PC-3 (cell line): ENCODE measurements at regions not wholly inside any gene's neighbourhood (a gene's known extent, or its start where the extent isn't known, plus 50 kb on each side); places are given as distances from the start of the nearest gene placed in this dataset.

Experiments
- ATAC-seq: fragments of 200-7000 bp; cut with Tn5 transposase; 2 replicates; pipeline ENCODE4 v1.9.1; 2020; ENCODE audit warnings: mild to moderate bottlenecking, moderate library complexity
- BruUV-seq: library from RNA; stranded (reverse); fragments of 400-500 nt; replicated peaks from 2 replicates; lab custom pipeline; 2021; lab: Mats Ljungman, UMichigan
- CTCF ChIA-PET: fragments of 300-600 bp; sonication (Branson Sonifier 250); formaldehyde crosslinking; loops from one replicate; lab custom pipeline; 2022; ENCODE audit warnings: antibody characterized with exemption; lab: Charles Lee
- POLR2A ChIA-PET: fragments of 300-600 bp; sonication (Branson Sonifier 250); formaldehyde crosslinking; loops from one replicate; lab custom pipeline; 2022; ENCODE audit warnings: antibody characterized with exemption; ENCODE audit not compliant: unreplicated experiment; lab: Charles Lee
- DNase-seq: peaks from one replicate; pipeline ENCODE4 v3.0.0-alpha.2; 2015
- H2AFZ ChIP-seq: fragments of 300-600 bp; sonication (generic); 2 replicates; pipeline ENCODE4 v1.6.0; 2016; ENCODE audit warnings: antibody characterized with exemption, low read length
- H3F3A ChIP-seq: fragments of 300-600 bp; sonication (generic); one replicate; pipeline ENCODE4 v1.6.0; 2017; ENCODE audit warnings: antibody characterized with exemption, low read length, control low read depth, mild to moderate bottlenecking; ENCODE audit not compliant: unreplicated experiment
- H3K27ac ChIP-seq: fragments of 300-600 bp; sonication (generic); 2 replicates; pipeline ENCODE4 v1.5.1; 2016; ENCODE audit warnings: mild to moderate bottlenecking, low read length
- H3K27me3 ChIP-seq: fragments of 300-600 bp; sonication (generic); 2 replicates; pipeline ENCODE4 v1.6.1; 2016; ENCODE audit warnings: low read length, mixed read lengths
- H3K36me3 ChIP-seq: fragments of 300-600 bp; sonication (generic); 2 replicates; pipeline ENCODE4 v1.6.1; 2016; ENCODE audit warnings: low read depth, mixed run types, low read length, mixed read lengths
- H3K4me1 ChIP-seq: fragments of 300-600 bp; sonication (generic); 2 replicates; pipeline ENCODE4 v1.5.1; 2016; ENCODE audit warnings: low read length; ENCODE audit not compliant: insufficient read depth
- H3K4me2 ChIP-seq: fragments of 300-600 bp; sonication (generic); 2 replicates; pipeline ENCODE4 v1.6.0; 2016; ENCODE audit warnings: low read length
- H3K4me3 ChIP-seq: fragments of 300-600 bp; sonication (generic); 2 replicates; pipeline ENCODE4 v1.5.1; 2016; ENCODE audit warnings: mild to moderate bottlenecking, low read length, mixed read lengths
- H3K79me2 ChIP-seq: fragments of 300-600 bp; sonication (generic); 2 replicates; pipeline ENCODE4 v1.6.1; 2017; ENCODE audit warnings: low read length, mixed read lengths
- H3K9ac ChIP-seq: fragments of 300-600 bp; sonication (generic); 2 replicates; pipeline ENCODE4 v1.6.0; 2016; ENCODE audit warnings: mild to moderate bottlenecking, low read length
- H3K9me2 ChIP-seq: fragments of 300-600 bp; sonication (generic); replicated peaks from 2 replicates; pipeline ENCODE4 v1.6.1; 2016; ENCODE audit warnings: mixed run types, low read length, mixed read lengths
- H3K9me3 ChIP-seq: fragments of 300-600 bp; sonication (generic); 2 replicates; pipeline ENCODE4 v1.6.1; 2016; ENCODE audit warnings: low read length, mixed read lengths
- H4K20me1 ChIP-seq: fragments of 300-600 bp; sonication (generic); 2 replicates; pipeline ENCODE4 v1.6.1; 2016; ENCODE audit warnings: low read length, mixed read lengths
- CTCF ChIP-seq: fragments of 300-600 bp; sonication (generic); conservative IDR thresholded peaks from 2 replicates; pipeline ENCODE4 v1.5.1; 2017; ENCODE audit warnings: antibody characterized with exemption, low read depth, mild to moderate bottlenecking, low read length
- EZH2 ChIP-seq: fragments of 300-600 bp; sonication (generic); IDR thresholded peaks from one replicate; pipeline ENCODE4 v1.6.1; 2017; ENCODE audit warnings: antibody characterized with exemption, mild to moderate bottlenecking, low read length; ENCODE audit not compliant: unreplicated experiment
- EZH2phosphoT487 ChIP-seq: fragments of 300-600 bp; sonication (generic); IDR thresholded peaks from 2 replicates; pipeline ENCODE4 v1.6.1; 2018; ENCODE audit warnings: mild to moderate bottlenecking, antibody characterized with exemption, low read length, borderline replicate concordance
- intact Hi-C: fragments of 100-400 bp; cut with micrococcal nuclease; formaldehyde crosslinking; loops from 2 replicates; pipeline ENCODE4 v1.9.0; 2023

DNA sequence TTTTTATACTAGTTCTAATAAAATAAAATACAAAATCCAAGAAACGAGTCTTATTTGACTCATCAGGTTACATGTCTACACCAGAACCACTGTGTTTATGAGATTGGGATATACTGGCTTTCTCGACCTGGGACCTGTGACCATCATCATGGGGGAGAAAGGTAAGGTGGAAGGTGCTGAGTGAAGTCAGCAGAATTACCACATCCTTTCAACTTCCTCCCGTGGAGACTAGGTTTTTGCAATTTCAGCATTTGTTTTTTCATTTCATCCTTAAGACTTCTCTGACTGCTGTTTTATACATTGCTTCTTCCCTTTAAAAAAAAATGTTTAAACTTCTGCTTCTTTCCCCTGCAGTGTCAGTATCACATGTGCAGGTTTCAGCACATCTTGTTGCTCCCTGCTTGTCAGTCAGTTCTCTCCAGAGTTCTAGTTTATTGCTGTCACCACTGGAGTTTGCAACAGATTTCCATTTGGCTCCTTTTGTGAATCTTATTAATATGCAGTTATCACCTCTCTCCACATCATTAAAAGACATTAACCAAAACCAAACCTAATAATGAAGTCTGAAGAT is 60.4 kb upstream of the HAO2 start:
- H3K4me2 ChIP-seq: no peak overlapping the region
- H3F3A ChIP-seq: no peaks in the 10 kb centered on the region
- no peak for ATAC-seq
- TF ChIP-seq CTCF (no peak), EZH2phosphoT487 (no peak), EZH2 (no peak)
- H3K9me3 ChIP-seq: no peaks in the 10 kb centered on the region
- BruUV-seq: no TSS peak
- no peak overlapping the region for H3K9ac ChIP-seq
- H3K9me2 ChIP-seq: no peaks in the 10 kb centered on the region
- H3K4me1 ChIP-seq: no peaks in the 10 kb centered on the region
- intact Hi-C loops: no loop called here
- H2AFZ ChIP-seq: no peak overlapping the region
- H3K36me3 ChIP-seq: no peaks in the 10 kb centered on the region
- H3K27me3 ChIP-seq: peaks cover 74% of the 10 kb centered on the region
- DNase-seq: no peak
- CTCF ChIA-PET: no interaction called here
- no peaks in the 10 kb centered on the region for H3K79me2 ChIP-seq
- no peak overlapping the region for H3K4me3 ChIP-seq
- no peak overlapping the region for H3K27ac ChIP-seq
- POLR2A ChIA-PET: interaction anchor here (0.7 kb wide), 1 partner anchor 167 kb away, joined by 4 read pairs; no protein-coding TSS in a partner anchor
- H4K20me1 ChIP-seq: no peaks in the 10 kb centered on the region

GRCh38 chr1:119308806-119309205 is 59.8 kb upstream of the HAO2 start:
- intact Hi-C loops: no loop called here
- Histone ChIP-seq H3K79me2 (no peaks in the 10 kb centered on the region), H3F3A (no peaks in the 10 kb centered on the region), H3K9ac (no peak overlapping the region), H3K9me3 (no peaks in the 10 kb centered on the region), H3K4me1 (no peaks in the 10 kb centered on the region), H3K4me3 (no peak overlapping the region), H3K4me2 (no peak overlapping the region), H3K27ac (no peak overlapping the region), H3K27me3 (peaks cover 73% of the 10 kb centered on the region), H2AFZ (no peak overlapping the region), H3K9me2 (no peaks in the 10 kb centered on the region), H3K36me3 (no peaks in the 10 kb centered on the region), H4K20me1 (no peaks in the 10 kb centered on the region)
- CTCF ChIA-PET: no interaction called here
- TF ChIP-seq EZH2: no peak
- no peak for TF ChIP-seq EZH2phosphoT487
- TF ChIP-seq CTCF: no peak
- BruUV-seq: no TSS peak
- no peak for DNase-seq
- ATAC-seq: no peak
- POLR2A ChIA-PET: no interaction called here

DNA sequence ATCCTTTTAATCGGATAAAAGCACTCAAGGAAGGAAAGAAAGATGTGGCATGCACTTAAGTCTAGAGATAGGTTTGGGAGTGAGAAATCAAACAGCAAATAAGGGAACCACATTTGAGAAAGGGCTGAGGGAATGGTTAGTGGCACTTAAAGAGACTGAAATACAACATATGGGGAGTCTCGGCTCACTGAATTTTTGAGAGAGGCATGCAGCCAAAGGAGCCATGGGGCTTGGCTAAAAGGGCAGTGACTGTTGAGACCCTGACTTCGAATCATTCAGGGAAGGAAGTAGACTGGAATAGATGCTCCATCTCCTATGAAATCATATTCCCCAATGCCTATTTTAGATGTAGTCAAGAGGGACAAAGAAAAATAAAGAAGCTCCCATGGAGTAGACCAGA is 58.3 kb upstream of the HAO2 start:
- Histone ChIP-seq H2AFZ (no peak overlapping the region), H3K27ac (no peak overlapping the region), H3K27me3 (peaks cover 71% of the 10 kb centered on the region), H3K9ac (no peak overlapping the region), H3K4me1 (no peaks in the 10 kb centered on the region), H3K9me3 (no peaks in the 10 kb centered on the region), H4K20me1 (no peaks in the 10 kb centered on the region), H3F3A (no peaks in the 10 kb centered on the region), H3K4me3 (no peak overlapping the region), H3K79me2 (no peaks in the 10 kb centered on the region), H3K4me2 (no peak overlapping the region), H3K36me3 (no peaks in the 10 kb centered on the region), H3K9me2 (no peaks in the 10 kb centered on the region)
- intact Hi-C loops: no loop called here
- BruUV-seq: no TSS peak
- TF ChIP-seq EZH2phosphoT487 (no peak), EZH2 (no peak), CTCF (no peak)
- DNase-seq (no peak), ATAC-seq (no peak)
- POLR2A ChIA-PET: no interaction called here
- CTCF ChIA-PET: no interaction called here
